ENCODE measurements at regions not wholly inside any gene's neighbourhood (a gene's known extent, or its start where the extent isn't known, plus 50 kb on each side); places are given as distances from the start of the nearest gene placed in this dataset.

GRCh38 chr4:156710365-156711192, 261.0 kb downstream of the PDGFC start:
- no peak for DNase-seq (ENCODE audit: extremely low read depth, low read depth, low spot score)

- no peak for DNase-seq (ENCODE audit: extremely low read depth, low read depth, low spot score)
Observed at GRCh38 chr4:156705311-156705710, 266.3 kb downstream of the PDGFC start.

GRCh38 chr4:156695163-156695562, 276.4 kb downstream of the PDGFC start:
- DNase-seq (ENCODE audit: extremely low read depth, low read depth, low spot score), result no peak

- DNase-seq (ENCODE audit: extremely low read depth, low read depth, low spot score), result no peak
Observed at GRCh38 chr4:156694413-156694812, 277.2 kb downstream of the PDGFC start.

- DNase-seq (ENCODE audit: extremely low read depth, low read depth, low spot score), result no peak
Observed at GRCh38 chr4:156693557-156693956, 278.0 kb downstream of the PDGFC start.

GRCh38 chr4:156692016-156692415, 279.6 kb downstream of the PDGFC start:
- DNase-seq (ENCODE audit: extremely low read depth, low read depth, low spot score), result no peak

GRCh38 chr4:156690572-156690971, 281.0 kb downstream of the PDGFC start:
- DNase-seq (ENCODE audit: extremely low read depth, low read depth, low spot score), result no peak

- DNase-seq (ENCODE audit: extremely low read depth, low read depth, low spot score), result no peak
Observed at GRCh38 chr4:156686120-156686519, 285.5 kb downstream of the PDGFC start.

- DNase-seq (ENCODE audit: extremely low read depth, low read depth, low spot score), result no peak
Observed at GRCh38 chr4:156685308-156685707, 286.3 kb downstream of the PDGFC start.

GRCh38 chr4:156677656-156678055, 293.9 kb downstream of the PDGFC start:
- DNase-seq (ENCODE audit: extremely low read depth, low read depth, low spot score), result no peak

GRCh38 chr4:156677131-156677531, 294.5 kb downstream of the PDGFC start:
- peak; percentile 18 for DNase-seq (ENCODE audit: extremely low read depth, low read depth, low spot score)

- DNase-seq (ENCODE audit: extremely low read depth, low read depth, low spot score), result no peak
Observed at GRCh38 chr4:156676116-156676851, 295.3 kb downstream of the PDGFC start.

- no peak for DNase-seq (ENCODE audit: extremely low read depth, low read depth, low spot score)
Observed at GRCh38 chr4:156673483-156673882, 298.1 kb downstream of the PDGFC start.

- no peak for DNase-seq (ENCODE audit: extremely low read depth, low read depth, low spot score)
Observed at GRCh38 chr4:156672492-156673305, 298.9 kb downstream of the PDGFC start.

GRCh38 chr4:156665780-156666366, 305.7 kb downstream of the PDGFC start:
- no peak for DNase-seq (ENCODE audit: extremely low read depth, low read depth, low spot score)

- no peak for DNase-seq (ENCODE audit: extremely low read depth, low read depth, low spot score)
Observed at GRCh38 chr4:156663663-156664062, 307.9 kb downstream of the PDGFC start.

GRCh38 chr4:156662921-156663320, 308.7 kb downstream of the PDGFC start:
- no peak for DNase-seq (ENCODE audit: extremely low read depth, low read depth, low spot score)

GRCh38 chr4:156661555-156661954, 310.0 kb downstream of the PDGFC start:
- no peak for DNase-seq (ENCODE audit: extremely low read depth, low read depth, low spot score)

- DNase-seq (ENCODE audit: extremely low read depth, low read depth, low spot score), result no peak
Observed at GRCh38 chr4:156660465-156660864, 311.1 kb downstream of the PDGFC start.

- DNase-seq (ENCODE audit: extremely low read depth, low read depth, low spot score), result no peak
Observed at GRCh38 chr4:156659983-156660382, 311.6 kb downstream of the PDGFC start.

- DNase-seq (ENCODE audit: extremely low read depth, low read depth, low spot score), result no peak
Observed at GRCh38 chr4:156659570-156659969, 312.0 kb downstream of the PDGFC start.
